HEK293 (cell line): ENCODE measurements at regions not wholly inside any gene's neighbourhood (a gene's known extent, or its start where the extent isn't known, plus 50 kb on each side); places are given as distances from the start of the nearest gene placed in this dataset.

Source experiments
- CTCF ChIA-PET: fragments of 350-600 bp; formaldehyde crosslinking; extraction: SDS; loops from one replicate; lab custom pipeline; 2021; ENCODE audit warnings: antibody characterized with exemption; lab: Yijun Ruan, JAX
- POLR2A ChIA-PET: fragments of 300-600 bp; formaldehyde crosslinking; extraction: SDS; loops from one replicate; lab custom pipeline; 2020; ENCODE audit warnings: antibody characterized with exemption, inconsistent platforms; lab: Yijun Ruan, JAX
- H3K27ac ChIP-seq: fragments of 200-500 bp; sonication (Bioruptor generic); 2 replicates; pipeline ENCODE4 v1.5.1; 2014; ENCODE audit warnings: low read depth, low read length, control low read depth, inconsistent platforms; ENCODE audit errors: extremely low read depth
- H3K36me3 ChIP-seq, 2 experiments: fragments of 200-500 bp in 1 of 2; sonication (Bioruptor generic) in 1 of 2; 1 replicate in 1 of 2; 2 replicates in 1 of 2; pipeline ENCODE4 v1.5.1; 2014 to 2017; ENCODE audit warnings: inconsistent platforms in 2 of 2, low read length in 2 of 2; ENCODE audit not compliant: control insufficient read depth in 2 of 2, insufficient read depth in 1 of 2
- H3K4me1 ChIP-seq: fragments of 200-500 bp; sonication (Bioruptor generic); 2 replicates; pipeline ENCODE4 v1.5.1; 2014; ENCODE audit warnings: mild to moderate bottlenecking, low read length, inconsistent platforms; ENCODE audit not compliant: control insufficient read depth, insufficient read depth
- H3K4me3 ChIP-seq: 2 replicates; pipeline ENCODE4 v1.5.1; 2011; ENCODE audit warnings: low read depth, mild to moderate bottlenecking, control low read depth, low read length, moderate library complexity
- H3K9me3 ChIP-seq: fragments of 200-500 bp; sonication (Bioruptor generic); 2 replicates; pipeline ENCODE4 v1.5.1; 2014; ENCODE audit warnings: low read depth, low read length, inconsistent platforms; ENCODE audit not compliant: control insufficient read depth, insufficient read depth
- AEBP2 ChIP-seq: fragments of 450-650 bp; formaldehyde crosslinking; IDR thresholded peaks from 2 replicates; pipeline ENCODE4 v1.5.1; 2016; ENCODE audit warnings: missing biosample characterization, missing genetic modification characterization, borderline replicate concordance
- OVOL3 ChIP-seq: fragments of 450-650 bp; formaldehyde crosslinking; IDR thresholded peaks from 2 replicates; pipeline ENCODE4 v1.5.1; 2016; ENCODE audit warnings: missing biosample characterization, missing genetic modification characterization
- SCRT1 ChIP-seq: fragments of 450-650 bp; formaldehyde crosslinking; IDR thresholded peaks from 2 replicates; pipeline ENCODE4 v1.5.1; 2016; ENCODE audit warnings: missing biosample characterization, missing genetic modification characterization, borderline replicate concordance
- TCF7L2 ChIP-seq: IDR thresholded peaks from 2 replicates; pipeline ENCODE4 v1.6.1; 2011; ENCODE audit warnings: low read depth, mild to moderate bottlenecking, inconsistent platforms, low read length, moderate library complexity, borderline replicate concordance
- ZBTB26 ChIP-seq: fragments of 450-650 bp; formaldehyde crosslinking; optimal IDR thresholded peaks from 2 replicates; pipeline ENCODE3; 2016; ENCODE audit warnings: missing biosample characterization, mild to moderate bottlenecking, missing genetic modification characterization
- ZBTB7A ChIP-seq: fragments of 450-650 bp; formaldehyde crosslinking; IDR thresholded peaks from 2 replicates; pipeline ENCODE4 v1.5.1; 2016; ENCODE audit warnings: low read depth, missing biosample characterization, missing genetic modification characterization
- ZNF10 ChIP-seq: fragments of 450-650 bp; formaldehyde crosslinking; IDR thresholded peaks from 2 replicates; pipeline ENCODE4 v1.5.1; 2017; ENCODE audit warnings: missing biosample characterization, missing genetic modification characterization
- ZNF114 ChIP-seq: fragments of 450-650 bp; formaldehyde crosslinking; IDR thresholded peaks from 2 replicates; pipeline ENCODE4 v1.5.0; 2017; ENCODE audit warnings: missing biosample characterization, missing genetic modification characterization
- ZNF157 ChIP-seq: fragments of 450-650 bp; formaldehyde crosslinking; IDR thresholded peaks from 2 replicates; pipeline ENCODE4 v1.5.1; 2016; ENCODE audit warnings: missing biosample characterization, missing genetic modification characterization
- ZNF18 ChIP-seq: fragments of 450-650 bp; formaldehyde crosslinking; IDR thresholded peaks from 2 replicates; pipeline ENCODE4 v1.5.1; 2016; ENCODE audit warnings: missing biosample characterization, missing genetic modification characterization
- ZNF19 ChIP-seq: fragments of 450-650 bp; formaldehyde crosslinking; IDR thresholded peaks from 2 replicates; pipeline ENCODE4; 2016; ENCODE audit warnings: missing biosample characterization, missing genetic modification characterization, low read depth
- ZNF248 ChIP-seq: fragments of 450-650 bp; formaldehyde crosslinking; IDR thresholded peaks from 2 replicates; pipeline ENCODE4 v1.5.1; 2017; ENCODE audit warnings: missing biosample characterization, missing genetic modification characterization
- ZNF404 ChIP-seq: fragments of 450-650 bp; formaldehyde crosslinking; IDR thresholded peaks from 2 replicates; pipeline ENCODE4 v1.5.1; 2017; ENCODE audit warnings: missing biosample characterization, missing genetic modification characterization
- ZNF549 ChIP-seq: fragments of 450-650 bp; IDR thresholded peaks from 2 replicates; pipeline ENCODE4 v1.5.1; 2018; ENCODE audit warnings: missing biosample characterization, missing genetic modification characterization, mild to moderate bottlenecking, inconsistent platforms, moderate library complexity
- ZNF558 ChIP-seq: fragments of 450-650 bp; formaldehyde crosslinking; IDR thresholded peaks from 2 replicates; pipeline ENCODE4 v1.5.1; 2016; ENCODE audit warnings: missing biosample characterization, missing genetic modification characterization
- ZNF571 ChIP-seq: fragments of 450-650 bp; formaldehyde crosslinking; IDR thresholded peaks from 2 replicates; pipeline ENCODE4 v1.5.0; 2017; ENCODE audit warnings: missing biosample characterization, missing genetic modification characterization
- ZNF623 ChIP-seq: fragments of 450-650 bp; formaldehyde crosslinking; IDR thresholded peaks from 2 replicates; pipeline ENCODE4 v1.5.1; 2016; ENCODE audit warnings: missing biosample characterization, missing genetic modification characterization
- ZSCAN30 ChIP-seq: fragments of 450-650 bp; IDR thresholded peaks from 2 replicates; pipeline ENCODE4 v1.5.1; 2018; ENCODE audit warnings: missing biosample characterization, mild to moderate bottlenecking, missing genetic modification characterization, moderate library complexity

- no peak for TF ChIP-seq ZBTB26 (tag by site-specific recombination)
- no peak for TF ChIP-seq ZNF571
These were observed 269.6 kb downstream of the CLIC5 start (continued) for GRCh38 chr6:45746046-45746445.

DNA sequence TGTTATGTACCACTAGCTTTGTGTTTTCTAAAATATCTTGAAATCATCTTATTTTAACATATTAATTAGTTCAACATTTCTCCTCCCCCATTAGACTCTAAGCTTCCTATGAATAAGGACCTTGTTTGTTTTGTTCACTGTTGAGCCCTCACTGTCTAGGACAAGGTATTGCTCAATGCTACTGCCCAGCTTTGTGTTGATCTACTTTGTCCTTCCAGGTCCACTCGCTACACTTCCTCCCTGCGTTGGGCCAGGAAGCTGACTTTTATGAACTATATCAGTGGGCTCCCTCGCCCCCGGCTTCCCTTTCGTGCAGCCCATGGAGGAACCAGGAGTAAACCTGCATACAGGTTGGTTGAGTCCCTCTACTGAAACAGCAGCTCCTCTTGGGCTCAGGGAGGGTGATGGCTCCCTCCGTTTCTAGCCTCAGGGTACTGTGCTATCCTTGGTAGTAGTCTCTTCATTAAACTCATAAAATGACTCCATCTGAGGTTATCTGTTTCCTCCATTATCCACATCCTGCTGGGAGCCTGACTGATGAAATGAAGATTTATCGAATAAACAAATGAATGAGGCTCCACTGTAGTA lies 272.5 kb downstream of the CLIC5 start:
- CTCF ChIA-PET = interaction anchor here (1.0 kb wide), 1 partner anchor 28 kb away, joined by 4 read pairs; no protein-coding TSS in a partner anchor
- Histone ChIP-seq H3K36me3 (no peaks in the 10 kb centered on the region), H3K9me3 (no peaks in the 10 kb centered on the region), H3K4me3 (no peak overlapping the region), H3K27ac (no peak overlapping the region), H3K4me1 (no peaks in the 10 kb centered on the region)
- POLR2A ChIA-PET = no interaction called here
- TF ChIP-seq ZNF114 (tag by site-specific recombination) = no peak
- TF ChIP-seq ZNF558 (tag by site-specific recombination) = no peak
- TF ChIP-seq ZBTB7A (tag by site-specific recombination) = no peak
- no peak for TF ChIP-seq ZNF623 (tag by site-specific recombination)
- no peak for TF ChIP-seq ZBTB26 (tag by site-specific recombination)
- no peak for TF ChIP-seq ZNF18 (tag by site-specific recombination)
- no peak for TF ChIP-seq ZNF248 (tag by site-specific recombination)
- no peak for TF ChIP-seq ZSCAN30 (tag by site-specific recombination)
- TF ChIP-seq OVOL3 = no peak
- no peak for TF ChIP-seq AEBP2
- no peak for TF ChIP-seq ZNF19 (tag by site-specific recombination)
- TF ChIP-seq SCRT1 (tag by site-specific recombination) = no peak
- no peak for TF ChIP-seq ZNF157 (tag by site-specific recombination)
- TF ChIP-seq TCF7L2 = no peak
- no peak for TF ChIP-seq ZNF404
- TF ChIP-seq ZNF10 = no peak

GRCh38 chr6:45742591-45742990 lies 273.1 kb downstream of the CLIC5 start:
- Histone ChIP-seq H3K4me1 (no peaks in the 10 kb centered on the region), H3K27ac (no peak overlapping the region), H3K36me3 (no peaks in the 10 kb centered on the region), H3K9me3 (no peaks in the 10 kb centered on the region), H3K4me3 (no peak overlapping the region)
- TF ChIP-seq SCRT1 (tag by site-specific recombination) (no peak), ZSCAN30 (tag by site-specific recombination) (no peak), ZNF549 (tag by site-specific recombination) (no peak)
- POLR2A ChIA-PET = no interaction called here
- CTCF ChIA-PET = interaction anchor here (0.7 to 1.0 kb wide), 3 partner anchors 28 to 750 kb away, joined by 3 to 4 read pairs (median 3); no protein-coding TSS in a partner anchor
